Gastroesophageal sphincter (tissue), 4 donors: ENCODE measurements at regions not wholly inside any gene's neighbourhood (a gene's known extent, or its start where the extent isn't known, plus 50 kb on each side); places are given as distances from the start of the nearest gene placed in this dataset.

Source experiments
- ATAC-seq: fragments of 150-250 bp; one replicate; pipeline ENCODE4 v1.9.1; 2016; ENCODE audit warnings: mild to moderate bottlenecking, moderate library complexity
- H3K27ac ChIP-seq, 4 donors: fragments of 200-600 bp; sonication (generic) in 3 of 4; 1 replicate in 3 of 4; 2 replicates in 1 of 4; pipeline ENCODE4 v1.5.1; 2016 to 2019
- H3K27me3 ChIP-seq: fragments of 200-600 bp; sonication (generic); one replicate; pipeline ENCODE4 v1.5.1; 2019
- H3K36me3 ChIP-seq, 2 donors: fragments of 200-600 bp; sonication (generic); one replicate each; pipeline ENCODE4 v1.5.1; 2019; ENCODE audit warnings: control low read depth in 1 of 2
- H3K4me1 ChIP-seq, 3 donors: fragments of 200-600 bp; sonication (generic); 1 replicate in 2 of 3; 2 replicates in 1 of 3; pipeline ENCODE4 v1.5.1; 2016 to 2019; ENCODE audit warnings: control low read depth in 2 of 3
- H3K4me3 ChIP-seq, 2 donors: fragments of 200-600 bp; sonication (generic); one replicate each; pipeline ENCODE4 v1.5.1; 2019; ENCODE audit warnings: mild to moderate bottlenecking in 1 of 2, moderate library complexity in 1 of 2
- H3K9me3 ChIP-seq, 3 donors: fragments of 200-600 bp; sonication (generic); one replicate each; pipeline ENCODE4 v1.5.1; 2017 to 2019; ENCODE audit warnings: control low read depth in 2 of 3
- CTCF ChIP-seq, 4 experiments: fragments of 200-600 bp in 2 of 4; fragments of 450-650 bp in 2 of 4; sonication (generic) in 1 of 4; IDR thresholded peaks; one replicate each; pipeline ENCODE4 v1.5.1; 2017 to 2019; ENCODE audit warnings: antibody characterized with exemption in 4 of 4, mild to moderate bottlenecking in 2 of 4, moderate library complexity in 2 of 4
- EP300 ChIP-seq: sonication (generic); formaldehyde crosslinking; IDR thresholded peaks from one replicate; pipeline ENCODE4 v1.6.1; 2017; ENCODE audit warnings: antibody characterized with exemption, mild to moderate bottlenecking
- POLR2A ChIP-seq, 2 donors: fragments of 450-650 bp; IDR thresholded peaks; one replicate each; pipeline ENCODE4 v1.6.1; 2017; ENCODE audit warnings: antibody characterized with exemption in 2 of 2, mild to moderate bottlenecking in 2 of 2, moderate library complexity in 1 of 2
- POLR2AphosphoS5 ChIP-seq: sonication (generic); formaldehyde crosslinking; IDR thresholded peaks from one replicate; pipeline ENCODE4 v1.6.1; 2017; ENCODE audit warnings: antibody characterized with exemption
- WGBS, 2 donors: methylation state at CpG; one replicate each; pipeline ENCODE4 v1.1.5; 2018; ENCODE audit warnings: low coverage in 1 of 2; 5-methylcytosine and 5-hydroxymethylcytosine counted together

GRCh38 chr3:70857916-70858315 lies 545.5 kb upstream of the MDFIC2 start:
- WGBS, 2 donors, result 11 to 32% methylated on average over 6 to 7 of the region's 7 CpGs

GRCh38 chr3:70856414-70857162 lies 544.1 kb upstream of the MDFIC2 start:
- TF ChIP-seq POLR2A (IDR thresholded peaks at IDR 0.05), result no peak
- TF ChIP-seq CTCF (IDR thresholded peaks at IDR 0.05), result no peak
- TF ChIP-seq EP300, result no peak
- no peak for TF ChIP-seq POLR2AphosphoS5
- ATAC-seq, result no peak
- H3K36me3 ChIP-seq, result no peaks in the 10 kb centered on the region
- H3K4me1 ChIP-seq, result peaks cover 0 to 47% (median 4%) of the 10 kb centered on the region in 3 donors
- peak overlapping the region in 2 of 4 donors; percentile 36 to 65 for H3K27ac ChIP-seq
- H3K27me3 ChIP-seq, result no peaks in the 10 kb centered on the region
- no peaks in the 10 kb centered on the region for H3K9me3 ChIP-seq
- H3K4me3 ChIP-seq, result no peak overlapping the region
- 79 to 89% methylated on average over 4 to 7 of the region's 7 CpGs for WGBS, 2 donors

More at GRCh38 chr3:70857916-70858315, 545.5 kb upstream of the MDFIC2 start:
- H3K27ac ChIP-seq, result peak overlapping the region; percentile 38 to 65 (median 50)
- no peaks in the 10 kb centered on the region for H3K27me3 ChIP-seq
- peak overlapping the region; percentile 10 to 21 for H3K4me3 ChIP-seq
- TF ChIP-seq CTCF (IDR thresholded peaks at IDR 0.05) (no peak), POLR2A (IDR thresholded peaks at IDR 0.05) (no peak), EP300 (no peak), POLR2AphosphoS5 (no peak)
- H3K9me3 ChIP-seq, result no peaks in the 10 kb centered on the region
- no peaks in the 10 kb centered on the region for H3K36me3 ChIP-seq
- ATAC-seq, result no peak
- H3K4me1 ChIP-seq, result peaks cover 0 to 44% (median 4%) of the 10 kb centered on the region in 3 donors

GRCh38 chr3:70855149-70855548 lies 542.7 kb upstream of the MDFIC2 start:
- no peak for TF ChIP-seq POLR2A (IDR thresholded peaks at IDR 0.05)
- no peak for TF ChIP-seq EP300
- no peak for TF ChIP-seq POLR2AphosphoS5
- TF ChIP-seq CTCF (IDR thresholded peaks at IDR 0.05), result no peak
- Histone ChIP-seq H3K27me3 (no peaks in the 10 kb centered on the region), H3K4me3 (no peak overlapping the region), H3K9me3 (no peaks in the 10 kb centered on the region), H3K36me3 (no peaks in the 10 kb centered on the region), H3K27ac (peak overlapping the region in 3 of 4 donors; percentile 23 to 78 (median 51)), H3K4me1 (peaks cover 0 to 61% (median 4%) of the 10 kb centered on the region in 3 donors)
- 40% methylated on average over 1 of the region's 2 CpGs; no CpG with 5 or more reads in 1 of the 2 donors for WGBS, 2 donors
- no peak for ATAC-seq

GRCh38 chr3:70854108-70854507 lies 541.7 kb upstream of the MDFIC2 start:
- ATAC-seq, result no peak

More at GRCh38 chr3:70854108-70854507, 541.7 kb upstream of the MDFIC2 start:
- TF ChIP-seq CTCF (IDR thresholded peaks at IDR 0.05) (no peak), EP300 (no peak), POLR2A (IDR thresholded peaks at IDR 0.05) (no peak)
- no peaks in the 10 kb centered on the region for H3K36me3 ChIP-seq
- peaks cover 0 to 72% (median 5%) of the 10 kb centered on the region in 3 donors for H3K4me1 ChIP-seq
- H3K4me3 ChIP-seq, result no peak overlapping the region
- H3K27me3 ChIP-seq, result no peaks in the 10 kb centered on the region
- WGBS, 2 donors, result 50 to 57% methylated on average over 6 of the region's 6 CpGs
- H3K27ac ChIP-seq, result peak overlapping the region in 3 of 4 donors; percentile 24 to 78 (median 51)
- no peaks in the 10 kb centered on the region for H3K9me3 ChIP-seq
